GM18861 (cell line): ENCODE measurements at regions not wholly inside any gene's neighbourhood (a gene's known extent, or its start where the extent isn't known, plus 50 kb on each side); places are given as distances from the start of the nearest gene placed in this dataset.
A peak's percentile ranks its signal among the peaks of the same experiment; 100 is the strongest.

ENCODE experiments used
- ATAC-seq: cut with Tn5 transposase; IDR thresholded peaks from one replicate; pipeline ENCODE4 v1.9.1; 2021; ENCODE audit not compliant: unreplicated experiment

DNA sequence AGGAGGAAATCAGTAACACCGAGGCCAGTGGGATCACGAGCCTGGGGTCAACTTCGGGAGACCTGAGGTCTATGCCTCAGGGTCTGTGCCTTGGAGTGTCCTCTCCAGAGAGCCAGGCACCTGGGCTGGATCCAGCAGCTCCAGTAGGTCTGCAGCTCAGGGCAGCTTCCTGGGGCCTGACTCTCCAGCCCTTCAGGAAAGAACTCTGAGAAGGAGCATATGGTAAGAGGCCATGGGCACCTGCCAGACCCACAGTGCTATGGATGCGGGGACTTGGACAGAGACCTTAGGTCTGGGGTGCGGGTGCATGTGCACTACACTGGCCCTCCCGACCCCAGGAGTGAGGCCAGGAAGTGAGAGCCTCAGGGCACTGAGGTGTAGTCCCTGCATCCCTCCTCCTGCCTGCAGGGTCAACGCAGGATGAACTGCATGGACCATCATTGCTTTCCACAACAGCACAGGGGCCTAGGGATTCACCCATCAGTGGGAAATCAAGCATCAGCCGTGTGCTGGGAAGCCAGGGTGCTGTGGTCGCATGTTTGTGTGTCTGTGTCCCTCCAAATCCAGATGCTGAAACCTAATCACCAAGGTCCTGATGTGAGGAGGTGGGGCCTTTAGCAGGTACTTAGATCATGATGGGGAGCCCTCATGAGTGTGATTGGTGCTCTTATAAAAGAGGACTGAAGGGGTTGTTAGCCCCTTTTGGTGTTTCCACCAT is 210.9 kb upstream of the CST7 start:
- no peak for ATAC-seq

DNA sequence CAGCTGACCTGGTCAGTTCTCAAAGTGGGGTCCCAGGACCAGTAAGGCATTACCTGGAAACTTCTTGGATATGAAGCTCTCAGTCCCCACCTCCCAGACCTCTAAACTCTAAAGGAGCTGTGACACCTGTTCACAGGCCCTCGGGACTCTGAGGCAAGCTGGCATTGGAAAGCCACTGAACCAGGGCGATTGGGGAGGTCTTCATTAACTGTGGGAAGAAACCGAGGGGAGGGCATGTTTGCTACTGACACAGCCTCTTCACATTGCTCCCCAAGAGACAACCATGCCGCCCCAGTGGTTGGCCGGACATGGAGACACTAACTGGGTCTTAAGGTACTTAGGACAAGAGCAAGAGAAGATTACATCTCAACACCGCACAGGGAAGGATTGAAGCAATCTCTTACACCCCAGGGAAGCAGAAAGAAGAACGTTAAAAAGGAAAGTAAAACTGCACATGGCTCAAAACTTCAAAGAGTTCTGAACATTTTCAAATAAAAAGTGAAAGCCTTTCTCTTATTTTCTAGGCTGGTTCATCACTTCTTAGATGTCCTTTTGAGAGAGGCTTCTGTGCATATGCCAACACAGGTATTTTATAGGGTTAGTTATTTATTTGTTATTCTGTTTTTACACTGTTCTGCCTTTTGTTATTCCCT is 210.0 kb upstream of the CST7 start:
- ATAC-seq: peak; percentile 60

DNA sequence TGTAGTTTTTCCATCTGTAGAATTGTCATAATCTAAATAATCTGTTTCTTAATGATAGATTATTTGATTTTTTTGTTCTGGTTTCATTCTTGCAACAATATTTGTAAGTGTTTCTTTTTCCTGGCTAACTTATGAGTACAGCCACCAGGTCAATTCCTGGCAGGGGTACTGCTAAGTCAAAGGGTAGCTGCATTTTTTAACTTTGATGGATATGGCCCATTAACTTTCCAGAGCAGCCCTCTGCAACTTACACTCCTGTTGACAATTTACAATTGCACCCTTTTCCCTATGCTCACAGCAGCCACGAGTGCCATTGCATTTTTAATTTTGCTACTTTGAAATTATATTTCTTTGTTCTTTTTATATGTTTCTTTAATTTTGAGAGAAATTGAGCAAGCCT is 209.3 kb upstream of the CST7 start:
- no peak for ATAC-seq

DNA sequence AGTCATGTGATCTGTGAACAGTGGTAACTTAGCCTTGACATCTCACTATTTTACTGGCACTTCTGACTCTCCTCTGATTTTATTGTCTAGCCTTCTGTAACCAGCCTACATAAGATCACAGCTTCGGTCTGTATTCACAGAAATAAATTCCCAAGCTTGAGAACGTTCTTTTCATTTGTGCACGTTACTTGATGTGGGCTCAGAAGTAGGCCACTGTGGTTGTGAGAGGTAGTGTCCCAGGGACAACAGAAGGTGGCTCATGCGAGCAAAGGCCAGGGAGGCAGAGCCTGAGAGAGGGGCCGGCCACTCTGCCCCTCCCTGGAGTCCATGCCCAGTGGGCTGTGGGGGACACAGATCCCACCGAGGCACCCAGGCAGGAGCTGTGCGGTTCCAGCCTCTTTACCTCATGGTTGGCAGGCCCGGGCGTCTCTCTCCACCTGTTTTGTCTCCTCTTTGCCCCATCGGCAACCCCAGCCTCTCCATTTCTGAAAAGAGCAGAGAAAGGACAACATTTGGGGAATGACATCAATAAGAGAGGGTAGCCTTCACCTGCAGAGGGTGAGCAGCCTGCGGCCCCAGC is 207.5 kb upstream of the CST7 start:
- ATAC-seq: no peak

DNA sequence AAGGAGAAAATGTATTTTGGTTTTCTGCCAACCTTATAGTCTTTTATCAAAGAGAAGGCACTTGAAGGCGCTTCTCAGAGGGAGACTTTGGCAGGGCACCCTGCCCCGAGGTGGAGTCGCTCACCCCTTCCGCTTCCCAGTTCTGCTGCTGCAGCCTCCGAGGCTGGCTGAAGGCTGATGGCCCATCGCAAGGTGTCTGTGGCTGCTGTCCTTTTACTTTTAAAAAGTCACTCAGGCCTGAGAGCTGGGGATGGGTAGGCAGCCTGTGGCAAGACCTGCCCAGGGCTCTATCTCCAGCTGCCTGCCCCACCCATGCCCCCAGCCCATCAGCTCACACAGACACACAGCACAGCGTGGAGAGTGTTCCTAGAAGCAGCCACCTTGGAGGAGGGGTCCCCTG is 206.6 kb upstream of the CST7 start:
- ATAC-seq: no peak

DNA sequence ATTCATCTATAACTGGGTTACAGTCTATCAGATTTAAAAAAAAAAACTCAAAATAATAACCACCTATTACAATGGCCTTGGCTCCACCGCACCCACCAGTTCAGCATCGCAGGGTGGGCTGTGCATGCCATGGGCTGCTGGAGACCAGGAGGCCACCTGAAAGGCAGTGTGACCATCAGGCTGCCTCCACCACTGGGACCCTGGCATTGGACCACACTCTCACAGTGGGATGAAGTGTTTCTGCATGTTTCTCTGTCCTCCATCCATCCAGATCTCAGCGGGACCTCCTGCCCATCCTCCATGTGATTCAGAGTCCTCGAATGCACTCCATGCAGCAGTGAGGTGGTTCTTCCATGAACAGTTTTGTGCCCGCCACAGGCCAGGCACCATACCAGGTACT is 206.1 kb upstream of the CST7 start:
- no peak for ATAC-seq

DNA sequence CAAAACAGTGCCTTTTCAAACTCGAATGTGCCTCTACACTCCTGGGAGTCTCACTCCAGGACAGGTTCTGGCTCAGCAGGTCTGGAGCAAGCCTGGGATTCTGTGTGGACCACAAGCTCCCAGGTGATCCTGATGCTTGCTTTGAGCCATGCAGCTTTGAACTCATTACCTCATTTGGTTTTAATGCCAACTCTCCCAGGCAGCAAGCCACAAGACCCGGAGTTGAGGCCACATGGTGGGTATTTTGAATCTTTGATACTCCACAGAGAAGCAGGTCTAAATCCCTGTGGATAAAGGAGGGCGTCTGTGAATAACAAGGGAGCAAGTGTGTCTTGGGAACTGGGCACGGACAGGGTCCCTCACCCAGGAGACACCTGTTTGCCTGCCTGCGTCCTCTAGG is 205.4 kb upstream of the CST7 start:
- no peak for ATAC-seq

DNA sequence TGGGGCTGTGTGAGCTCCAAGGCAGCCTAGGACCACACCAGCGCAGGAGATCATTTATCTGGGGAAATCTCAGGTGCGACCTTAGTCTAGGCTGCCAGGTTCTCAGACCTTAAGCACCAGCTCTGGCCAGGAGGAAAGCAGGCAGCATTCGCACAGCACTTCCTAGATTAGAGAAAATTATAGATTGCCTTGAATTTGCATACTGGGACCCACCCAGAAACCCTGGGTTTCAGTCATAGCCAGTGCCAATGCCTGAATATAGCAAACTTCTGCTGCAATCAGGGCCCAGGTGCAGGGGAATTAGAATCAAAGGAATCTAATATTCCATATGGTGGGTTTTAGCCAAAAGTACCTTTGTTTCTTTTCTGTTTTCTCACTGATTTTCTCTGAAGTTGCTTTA is 204.3 kb upstream of the CST7 start:
- no peak for ATAC-seq

DNA sequence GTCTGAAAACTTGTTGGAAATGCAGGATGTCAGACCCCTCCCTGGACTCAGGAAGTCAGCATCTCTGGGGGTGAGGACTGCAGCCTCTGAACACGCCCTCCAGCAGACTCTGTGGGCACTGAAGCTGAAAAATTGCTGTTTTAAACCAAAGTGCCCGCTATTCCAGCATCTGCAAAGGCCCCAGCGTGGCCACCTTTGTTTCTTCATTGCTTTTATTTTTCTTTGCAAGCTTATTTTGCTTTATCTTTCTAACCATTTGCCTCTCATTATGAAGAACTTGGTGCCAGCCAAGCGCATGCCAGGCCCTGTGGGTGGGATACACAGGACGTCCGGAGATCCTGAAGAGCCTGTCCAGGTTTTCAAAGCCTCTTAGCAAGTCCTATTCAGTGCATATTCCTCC is 203.9 kb upstream of the CST7 start:
- ATAC-seq: no peak

DNA sequence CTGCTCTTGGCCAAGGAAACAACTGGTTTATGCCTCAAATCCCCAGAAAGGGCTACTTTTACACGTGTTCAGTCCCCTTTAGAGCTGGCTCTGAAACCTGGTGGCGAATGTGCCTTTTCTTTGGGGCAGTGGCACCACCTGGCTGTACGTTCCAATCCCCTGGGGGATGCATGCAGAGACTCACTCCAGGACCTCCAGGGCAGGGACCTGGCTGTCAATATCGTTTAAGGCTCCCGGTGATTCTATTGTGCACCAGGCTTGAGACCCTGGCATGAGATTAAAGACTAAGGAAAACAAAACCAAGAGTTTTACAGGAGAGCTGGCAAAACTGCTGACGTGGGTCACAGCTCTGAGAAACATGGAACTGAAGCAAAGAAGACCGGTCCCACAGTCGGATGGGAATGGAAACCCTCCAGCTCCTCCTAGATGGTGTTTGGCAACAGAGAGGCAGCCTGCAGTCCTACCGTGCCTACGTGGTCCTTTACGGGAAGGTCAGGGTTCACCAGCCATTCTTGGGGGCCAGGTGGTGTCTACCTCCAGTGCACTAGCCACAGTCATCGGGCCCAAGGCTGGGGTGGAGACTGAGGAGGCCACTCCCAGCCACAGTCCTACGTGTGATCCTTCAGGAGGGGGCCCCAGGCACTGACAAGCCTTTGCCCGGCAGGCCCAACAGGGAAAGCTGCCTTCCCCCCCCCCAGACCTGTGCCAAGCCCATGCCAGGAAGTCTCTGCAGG is 203.3 kb upstream of the CST7 start:
- ATAC-seq: no peak

DNA sequence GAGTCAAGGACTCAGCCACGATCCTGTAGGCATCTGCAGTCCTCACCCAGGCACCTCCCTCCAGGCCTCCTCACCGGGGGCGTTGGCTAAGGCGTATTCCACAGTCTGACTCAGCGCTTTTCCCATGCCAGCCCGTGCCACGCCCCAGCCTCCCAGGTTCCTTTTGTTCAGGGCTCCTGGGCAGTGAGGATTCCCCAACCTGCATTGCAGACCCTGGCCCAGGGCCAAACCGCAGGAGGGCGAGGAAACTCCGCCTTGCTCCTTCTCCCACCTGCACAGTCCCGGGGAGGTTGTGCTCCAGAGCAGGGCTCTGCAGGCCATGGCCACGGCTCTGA is 202.8 kb upstream of the CST7 start:
- no peak for ATAC-seq

DNA sequence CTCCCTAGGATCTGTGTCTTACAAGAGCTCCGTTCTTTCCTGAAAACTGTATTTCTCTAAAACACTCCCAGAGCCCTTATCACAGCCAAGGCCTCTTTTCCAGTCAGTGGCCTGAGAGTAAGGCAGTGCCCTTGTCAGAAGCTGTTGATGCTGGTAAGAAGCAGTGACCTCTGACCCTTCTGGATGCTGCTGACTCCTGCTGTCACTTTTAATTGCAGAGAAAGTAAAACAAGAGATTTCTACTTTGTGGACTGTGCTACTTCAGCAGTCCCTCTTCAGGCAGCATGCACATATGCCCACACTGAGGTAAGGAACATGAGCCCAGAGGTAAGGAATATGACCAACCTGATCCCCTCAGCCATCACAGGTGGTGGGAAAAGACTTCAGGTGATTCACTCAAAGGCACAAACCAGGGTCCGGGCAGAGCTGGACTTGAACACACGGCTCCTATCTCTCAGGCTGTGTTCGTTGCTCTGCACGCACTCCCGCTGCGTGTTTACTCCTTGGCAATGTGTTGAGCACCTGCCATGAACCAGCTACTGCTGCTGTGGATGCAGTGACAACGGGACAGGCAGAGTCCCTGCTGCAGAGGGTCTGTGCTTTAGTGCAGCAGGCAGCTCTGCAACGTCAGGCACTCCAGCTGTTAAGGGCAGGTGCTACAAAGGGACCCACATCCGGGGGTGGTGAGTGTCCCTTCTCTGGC is 201.9 kb upstream of the CST7 start:
- no peak for ATAC-seq

DNA sequence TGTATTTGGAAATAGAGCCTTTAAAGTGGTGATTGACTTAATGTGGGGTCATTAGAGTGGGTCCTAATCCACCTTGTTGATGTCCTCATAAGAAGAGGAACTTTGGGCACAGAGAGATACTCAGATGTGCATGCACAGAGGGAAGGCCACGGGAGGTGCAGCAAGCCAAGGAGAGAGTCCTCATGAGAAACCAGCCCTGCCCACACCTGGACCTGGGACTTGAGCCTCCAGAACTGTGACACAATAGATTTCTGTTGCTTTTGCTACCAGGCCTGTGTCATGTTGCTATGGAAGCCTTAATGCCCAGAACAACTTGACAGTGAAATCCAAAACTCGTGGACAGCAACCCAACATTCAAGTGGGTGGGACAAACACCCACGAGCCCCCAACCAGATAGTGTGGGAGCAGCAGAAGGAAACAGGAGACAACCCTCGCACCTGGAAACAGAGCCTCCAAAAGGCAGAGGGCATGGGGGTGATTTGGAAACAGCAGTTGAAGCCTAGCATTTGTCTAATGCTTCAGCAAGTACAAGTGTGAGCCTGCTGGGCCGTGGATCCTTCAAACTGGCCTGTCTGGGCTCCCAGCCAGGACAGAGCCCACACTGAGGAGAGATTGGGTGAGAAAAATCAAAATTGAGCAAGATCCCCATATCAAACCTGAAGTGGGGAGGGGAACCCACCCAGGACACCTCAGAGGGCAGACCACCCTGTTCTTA is 201.0 kb upstream of the CST7 start:
- ATAC-seq: no peak

DNA sequence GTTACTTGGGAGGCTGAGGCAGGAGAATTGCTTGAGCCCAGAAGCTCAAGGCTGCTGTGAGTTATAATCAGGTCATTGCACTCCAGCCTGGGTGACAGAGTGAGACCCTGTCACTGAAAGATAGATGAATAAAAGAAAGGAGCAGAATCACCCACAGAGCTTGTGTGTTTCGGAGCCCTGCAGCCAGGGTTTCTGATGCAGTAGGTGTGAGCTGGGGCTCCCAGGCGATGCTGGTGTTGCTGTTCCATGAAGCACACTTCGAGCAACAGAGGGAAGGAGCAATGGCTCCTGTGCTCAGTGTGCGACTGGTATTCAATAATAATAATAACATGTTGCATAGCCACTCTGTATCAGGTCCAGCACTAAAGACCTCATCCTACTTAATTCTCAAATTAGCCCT is 197.5 kb upstream of the CST7 start:
- no peak for ATAC-seq

DNA sequence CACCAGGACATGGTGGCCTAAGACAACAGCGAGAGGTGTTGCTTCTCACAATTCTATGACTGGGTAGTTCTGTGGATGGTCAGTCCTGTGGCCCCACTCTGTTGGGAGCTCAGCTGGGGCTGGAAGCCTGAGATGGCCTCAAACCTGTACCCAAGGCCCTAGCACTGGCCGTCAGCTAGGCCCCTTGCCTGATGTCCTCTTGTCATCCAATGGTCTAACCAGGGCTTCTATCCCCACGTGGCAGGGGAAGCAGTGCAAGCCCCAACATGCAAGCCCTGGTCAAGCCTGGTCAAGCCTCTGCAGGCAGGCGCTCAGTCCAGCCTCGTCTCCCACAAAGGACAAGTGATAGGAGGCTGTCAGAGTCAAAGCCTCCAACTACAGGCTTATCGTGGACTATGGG is 196.5 kb upstream of the CST7 start:
- ATAC-seq: no peak

DNA sequence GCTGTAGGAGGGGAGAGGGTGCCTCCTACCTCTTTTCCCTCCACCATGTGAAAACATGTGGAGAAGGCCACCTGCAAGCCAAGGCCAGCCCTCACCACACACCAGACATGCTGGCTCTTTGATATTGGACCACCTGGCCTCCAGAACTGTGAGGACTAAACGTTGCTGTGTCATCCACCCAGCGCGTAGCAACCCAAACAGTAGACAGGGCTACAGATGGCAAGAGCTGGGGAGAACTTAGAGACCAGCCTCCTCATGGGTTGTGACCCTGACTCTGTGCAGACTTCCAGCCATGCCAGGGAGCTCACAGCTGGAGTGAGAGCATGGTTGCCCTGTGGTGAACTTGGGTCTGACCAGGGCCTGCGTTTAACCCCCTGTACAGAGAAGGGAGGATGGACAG is 195.9 kb upstream of the CST7 start:
- no peak for ATAC-seq

DNA sequence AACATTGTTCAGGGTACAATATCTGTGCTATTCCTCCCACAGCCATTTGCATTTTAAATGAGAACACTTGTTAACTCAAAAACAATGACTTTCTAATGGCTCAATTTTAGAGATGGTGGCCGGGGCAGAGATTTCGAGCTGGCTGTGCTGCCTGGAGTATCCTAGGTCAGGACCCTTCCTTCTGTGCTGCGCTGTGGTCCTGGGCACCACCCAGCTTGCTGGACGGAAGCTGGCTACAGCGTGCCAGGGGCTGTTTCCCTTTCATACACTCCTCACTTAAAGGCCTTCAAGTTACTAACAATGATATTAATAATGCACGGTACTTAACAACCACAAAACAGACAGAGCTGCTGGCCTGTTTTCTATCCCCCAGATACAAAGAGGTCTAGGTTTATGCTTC is 194.4 kb upstream of the CST7 start:
- ATAC-seq: no peak

DNA sequence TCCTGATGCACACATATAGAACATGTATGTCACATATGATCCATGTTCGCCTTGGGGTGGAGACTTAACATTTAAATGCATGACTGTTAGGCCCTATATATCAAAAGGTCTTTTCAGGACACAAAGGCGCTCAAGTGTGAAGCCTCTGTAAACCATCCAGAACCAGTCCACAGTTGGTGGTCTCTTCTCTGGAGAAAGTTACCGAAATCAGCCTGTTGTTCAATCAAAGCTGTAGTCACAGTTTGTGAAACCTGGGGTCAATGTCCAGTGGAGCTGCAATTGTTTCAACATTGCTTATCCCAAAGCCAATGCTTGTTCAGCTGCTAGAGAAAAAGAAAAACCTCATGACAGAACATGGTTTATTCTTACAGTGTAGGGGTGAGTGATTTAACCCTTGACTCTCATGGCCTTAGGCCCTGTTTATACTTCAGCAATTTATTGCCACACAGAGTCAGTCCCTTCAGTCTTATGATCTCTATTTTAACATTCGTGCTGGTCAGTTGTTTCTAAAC is 193.6 kb upstream of the CST7 start:
- ATAC-seq: no peak

DNA sequence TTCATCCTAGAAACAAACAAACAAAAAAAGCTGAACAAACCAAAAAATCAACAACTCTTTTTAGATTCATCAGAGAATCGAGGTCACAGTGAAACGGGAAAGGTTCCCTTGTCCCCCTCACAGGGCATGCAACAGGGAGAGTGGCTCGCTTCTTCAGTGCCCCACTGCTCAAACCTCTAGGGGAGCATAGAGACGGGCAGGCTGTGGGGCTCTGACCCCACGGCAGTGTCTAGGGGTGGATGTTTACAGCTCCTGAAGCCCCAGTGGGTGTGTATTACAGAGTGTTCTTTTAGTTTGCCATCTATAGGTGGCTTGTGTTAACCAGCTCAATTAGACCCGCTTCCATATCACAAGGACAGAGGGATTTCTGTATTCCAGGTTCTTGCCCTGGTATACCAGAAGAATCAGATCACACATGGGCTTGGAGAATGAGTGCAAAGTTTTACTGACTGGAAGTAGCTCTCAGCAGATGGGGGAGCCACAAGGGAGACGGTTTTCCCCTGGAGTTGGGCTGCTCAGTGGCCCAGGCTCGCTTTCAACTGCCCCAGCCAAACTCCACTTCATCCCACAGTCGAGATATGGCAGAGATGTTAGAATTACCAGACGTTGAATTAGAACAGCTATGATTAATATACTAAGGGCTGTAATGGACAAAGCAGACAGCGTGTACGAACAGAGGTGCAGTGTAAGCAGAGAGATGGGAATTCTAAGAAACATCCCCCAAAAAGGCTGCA is 192.6 kb upstream of the CST7 start:
- ATAC-seq: no peak
